Activated CD4-positive, alpha-beta memory T cell treated with anti-CD3 and anti-CD28 coated beads, Interleukin-2, amount 10 ng/mL, durations not matched to agents 7 days and 5 days (primary cell): ENCODE measurements at regions not wholly inside any gene's neighbourhood (a gene's known extent, or its start where the extent isn't known, plus 50 kb on each side); places are given as distances from the start of the nearest gene placed in this dataset.

ENCODE experiments used
- CTCF ChIA-PET: fragments of 350-600 bp; sonication (Branson Sonifier 250); formaldehyde crosslinking; loops from one replicate; lab custom pipeline; 2021; ENCODE audit warnings: antibody characterized with exemption, inconsistent platforms; lab: Charles Lee
- POLR2A ChIA-PET: fragments of 350-600 bp; sonication (Branson Sonifier 250); formaldehyde crosslinking; loops from one replicate; lab custom pipeline; 2021; ENCODE audit warnings: antibody characterized with exemption; lab: Charles Lee
- DNase-seq: peaks from one replicate; pipeline ENCODE4 v3.0.0-alpha.2; 2020
- H3K27ac Mint-ChIP-seq: one replicate; pipeline ENCODE4 v1.8.0; 2021; ENCODE audit warnings: mild to moderate bottlenecking, mixed read lengths
- H3K27me3 Mint-ChIP-seq: one replicate; pipeline ENCODE4 v1.8.0; 2021; ENCODE audit warnings: mixed read lengths
- H3K36me3 Mint-ChIP-seq: one replicate; pipeline ENCODE4 v1.8.0; 2021; ENCODE audit warnings: low read depth, mixed read lengths
- H3K4me1 Mint-ChIP-seq: one replicate; pipeline ENCODE4 v1.8.0; 2021; ENCODE audit warnings: mixed read lengths
- H3K4me3 Mint-ChIP-seq: one replicate; pipeline ENCODE4 v1.8.0; 2021; ENCODE audit warnings: mild to moderate bottlenecking, mixed read lengths
- H3K9me3 Mint-ChIP-seq: one replicate; pipeline ENCODE4 v1.8.0; 2021; ENCODE audit warnings: mixed read lengths

- Mint-ChIP-seq H3K4me3 (no peak overlapping the region), H3K27ac (no peak overlapping the region), H3K4me1 (no peaks in the 10 kb centered on the region), H3K36me3 (no peaks in the 10 kb centered on the region), H3K9me3 (peaks cover 14% of the 10 kb centered on the region), H3K27me3 (no peaks in the 10 kb centered on the region)
- POLR2A ChIA-PET = no interaction called here
- DNase-seq = no peak
- CTCF ChIA-PET = no interaction called here
Observed at GRCh38 chr12:17235996-17236395, 630.0 kb upstream of the LMO3 start.

GRCh38 chr12:17215759-17216570, 610.0 kb upstream of the LMO3 start:
- CTCF ChIA-PET = no interaction called here
- Mint-ChIP-seq H3K27ac (no peak overlapping the region), H3K4me3 (no peak overlapping the region), H3K9me3 (peaks cover 5% of the 10 kb centered on the region), H3K4me1 (no peaks in the 10 kb centered on the region), H3K36me3 (no peaks in the 10 kb centered on the region), H3K27me3 (no peaks in the 10 kb centered on the region)
- no peak for DNase-seq
- POLR2A ChIA-PET = no interaction called here

DNA sequence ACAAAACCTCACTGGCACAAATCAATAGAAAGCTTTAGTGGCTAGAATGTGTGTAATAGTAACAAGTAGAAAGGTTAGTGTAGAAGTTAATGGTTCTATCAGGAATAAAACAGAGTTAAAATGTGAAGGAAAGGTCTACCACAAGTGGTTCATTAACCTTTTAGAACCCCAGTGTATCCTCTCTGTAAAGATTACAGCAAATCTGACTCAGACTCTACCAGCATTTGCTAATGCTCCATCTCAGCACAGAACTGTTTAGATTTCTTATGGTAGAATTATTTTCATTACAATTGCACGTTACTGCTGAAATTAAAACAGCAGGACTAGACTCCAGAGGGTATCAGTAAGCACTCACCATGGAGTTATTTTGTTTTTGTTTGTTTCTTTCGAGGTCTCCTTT, 609.0 kb upstream of the LMO3 start:
- POLR2A ChIA-PET = no interaction called here
- no peaks in the 10 kb centered on the region for H3K36me3 Mint-ChIP-seq

GRCh38 chr12:17206553-17206952, 600.6 kb upstream of the LMO3 start:
- peaks cover 8% of the 10 kb centered on the region for H3K9me3 Mint-ChIP-seq
- H3K27ac Mint-ChIP-seq = no peak overlapping the region
- DNase-seq = no peak
- ChIA-PET CTCF (no interaction called here), POLR2A (no interaction called here)
- H3K4me3 Mint-ChIP-seq = no peak overlapping the region
- no peaks in the 10 kb centered on the region for H3K36me3 Mint-ChIP-seq
- no peaks in the 10 kb centered on the region for H3K4me1 Mint-ChIP-seq
- H3K27me3 Mint-ChIP-seq = no peaks in the 10 kb centered on the region

More for the DNA sequence above, 609.0 kb upstream of the LMO3 start:
- CTCF ChIA-PET = no interaction called here
- H3K27ac Mint-ChIP-seq = no peak overlapping the region
- H3K4me3 Mint-ChIP-seq = no peak overlapping the region
- H3K9me3 Mint-ChIP-seq = peaks cover 5% of the 10 kb centered on the region
- no peak for DNase-seq
- no peaks in the 10 kb centered on the region for H3K4me1 Mint-ChIP-seq
- no peaks in the 10 kb centered on the region for H3K27me3 Mint-ChIP-seq

DNA sequence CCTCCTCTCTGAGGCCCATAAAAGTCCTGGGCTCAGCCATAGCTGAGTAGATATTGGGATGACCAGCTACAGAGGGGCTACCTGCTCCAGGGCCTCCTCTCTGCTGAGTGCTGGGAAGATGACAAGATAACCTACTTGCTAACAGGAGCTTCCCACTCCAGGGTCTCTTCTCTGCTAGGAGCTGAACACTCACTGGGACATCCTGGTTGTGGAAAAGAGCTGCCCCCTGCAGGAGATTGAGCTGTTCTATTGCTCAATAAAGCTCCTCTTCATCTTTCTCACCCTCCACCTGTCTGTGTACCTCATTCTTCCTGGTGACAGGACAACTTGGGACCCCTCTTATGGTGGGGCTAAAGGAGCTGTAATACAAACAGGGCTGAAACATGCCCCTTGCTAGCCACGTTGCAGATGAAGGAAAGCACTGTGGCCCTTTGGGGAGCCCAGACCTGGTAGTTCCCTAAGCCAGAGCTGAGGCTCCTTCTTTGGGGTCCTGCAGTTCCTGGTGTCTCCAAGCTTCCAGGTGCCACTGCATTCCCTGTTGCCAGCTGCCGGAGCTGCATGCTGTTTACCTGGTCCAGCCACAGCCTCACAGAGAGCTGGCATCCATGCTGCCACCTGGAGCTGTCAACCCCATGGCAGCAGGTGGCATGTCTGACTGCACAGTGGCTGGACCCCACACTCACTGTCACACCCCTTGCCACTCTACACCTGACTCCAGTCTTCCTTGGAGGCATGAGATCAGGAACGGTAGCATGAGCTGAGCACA, 598.5 kb upstream of the LMO3 start:
- ChIA-PET CTCF (no interaction called here), POLR2A (no interaction called here)
- no peaks in the 10 kb centered on the region for H3K27me3 Mint-ChIP-seq
- H3K9me3 Mint-ChIP-seq = peaks cover 12% of the 10 kb centered on the region
- H3K4me3 Mint-ChIP-seq = no peak overlapping the region
- H3K36me3 Mint-ChIP-seq = no peaks in the 10 kb centered on the region
- DNase-seq = no peak
- no peaks in the 10 kb centered on the region for H3K4me1 Mint-ChIP-seq
- no peak overlapping the region for H3K27ac Mint-ChIP-seq

GRCh38 chr12:17203497-17203896, 597.5 kb upstream of the LMO3 start:
- no peaks in the 10 kb centered on the region for H3K27me3 Mint-ChIP-seq
- peaks cover 9% of the 10 kb centered on the region for H3K9me3 Mint-ChIP-seq
- H3K27ac Mint-ChIP-seq = no peak overlapping the region
- DNase-seq = no peak
- ChIA-PET CTCF (no interaction called here), POLR2A (no interaction called here)
- no peaks in the 10 kb centered on the region for H3K4me1 Mint-ChIP-seq
- no peaks in the 10 kb centered on the region for H3K36me3 Mint-ChIP-seq
- no peak overlapping the region for H3K4me3 Mint-ChIP-seq

GRCh38 chr12:17197971-17198370, 592.0 kb upstream of the LMO3 start:
- H3K4me3 Mint-ChIP-seq = no peak overlapping the region
- no peak overlapping the region for H3K27ac Mint-ChIP-seq
- no peak for DNase-seq
- no peaks in the 10 kb centered on the region for H3K36me3 Mint-ChIP-seq
- peaks cover 12% of the 10 kb centered on the region for H3K9me3 Mint-ChIP-seq
- no peaks in the 10 kb centered on the region for H3K4me1 Mint-ChIP-seq
- POLR2A ChIA-PET = no interaction called here
- CTCF ChIA-PET = no interaction called here
- H3K27me3 Mint-ChIP-seq = no peaks in the 10 kb centered on the region

DNA sequence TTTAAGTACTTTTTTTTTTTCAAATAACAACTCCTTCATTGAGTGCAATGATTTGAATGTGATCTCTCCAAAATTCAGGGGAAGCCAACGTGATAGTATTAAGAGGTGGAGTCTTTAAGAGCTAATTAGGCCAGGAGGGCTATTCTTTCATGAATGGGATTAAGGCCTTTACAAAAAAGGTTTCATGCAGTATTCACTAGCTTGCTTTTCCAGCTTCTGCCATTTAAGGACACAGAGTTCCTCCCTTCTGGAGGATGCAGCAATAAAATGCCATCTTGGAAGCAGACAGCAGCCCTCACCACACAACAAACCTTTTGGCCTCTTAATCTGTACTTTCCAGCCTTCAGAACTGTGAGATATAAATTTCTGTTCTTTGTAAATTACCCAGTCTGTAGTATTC, 586.8 kb upstream of the LMO3 start:
- ChIA-PET POLR2A (no interaction called here), CTCF (no interaction called here)
- Mint-ChIP-seq H3K4me3 (no peak overlapping the region), H3K9me3 (peaks cover 8% of the 10 kb centered on the region), H3K27me3 (no peaks in the 10 kb centered on the region), H3K36me3 (no peaks in the 10 kb centered on the region), H3K4me1 (no peaks in the 10 kb centered on the region), H3K27ac (no peak overlapping the region)
- no peak for DNase-seq

GRCh38 chr12:17169726-17170471, 563.9 kb upstream of the LMO3 start:
- Mint-ChIP-seq H3K9me3 (peaks cover 15% of the 10 kb centered on the region), H3K4me1 (no peaks in the 10 kb centered on the region), H3K36me3 (no peaks in the 10 kb centered on the region), H3K27ac (no peak overlapping the region), H3K27me3 (no peaks in the 10 kb centered on the region), H3K4me3 (no peak overlapping the region)
- CTCF ChIA-PET = no interaction called here
- DNase-seq = no peak
- POLR2A ChIA-PET = no interaction called here

DNA sequence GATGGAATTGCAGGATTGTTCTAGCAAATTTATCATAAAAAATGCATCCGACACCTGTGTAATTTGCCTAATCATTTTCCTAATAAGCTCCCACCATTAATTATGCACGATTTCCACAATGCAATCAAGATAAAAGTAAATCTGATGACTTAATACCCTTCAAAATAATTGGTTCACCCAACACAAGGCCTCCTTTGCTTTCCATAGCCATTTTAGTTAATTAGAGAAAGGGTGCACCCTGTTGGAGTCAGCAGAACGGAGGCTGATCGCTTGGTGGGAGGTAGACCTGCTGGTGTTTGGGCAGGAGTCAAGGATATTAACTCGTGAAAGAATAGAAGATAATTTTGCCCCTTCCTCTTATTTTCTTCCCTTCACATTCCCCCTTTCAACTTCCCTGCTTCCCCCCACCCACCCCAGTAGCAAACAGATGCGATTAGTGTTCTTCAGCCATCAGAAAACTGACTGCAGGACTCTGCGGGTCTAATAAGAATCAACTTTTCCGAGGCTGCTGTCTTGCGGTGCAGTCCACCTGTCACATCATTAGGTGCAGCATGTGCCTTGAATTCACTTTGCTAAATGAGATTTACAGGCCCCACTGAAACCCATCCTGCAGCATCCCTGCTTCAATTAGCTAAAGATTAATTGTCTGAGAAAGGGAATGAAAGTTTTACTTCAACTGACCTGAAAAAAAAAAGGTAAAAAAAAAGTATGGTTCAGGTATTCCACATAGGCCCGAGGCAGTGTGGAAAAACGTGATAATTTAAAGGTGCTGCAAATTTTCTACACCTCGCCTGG, 553.7 kb upstream of the LMO3 start:
- Mint-ChIP-seq H3K4me1 (no peaks in the 10 kb centered on the region), H3K4me3 (no peak overlapping the region), H3K9me3 (peaks cover 15% of the 10 kb centered on the region), H3K36me3 (no peaks in the 10 kb centered on the region), H3K27me3 (no peaks in the 10 kb centered on the region), H3K27ac (no peak overlapping the region)
- no peak for DNase-seq
- CTCF ChIA-PET = no interaction called here
- POLR2A ChIA-PET = no interaction called here

DNA sequence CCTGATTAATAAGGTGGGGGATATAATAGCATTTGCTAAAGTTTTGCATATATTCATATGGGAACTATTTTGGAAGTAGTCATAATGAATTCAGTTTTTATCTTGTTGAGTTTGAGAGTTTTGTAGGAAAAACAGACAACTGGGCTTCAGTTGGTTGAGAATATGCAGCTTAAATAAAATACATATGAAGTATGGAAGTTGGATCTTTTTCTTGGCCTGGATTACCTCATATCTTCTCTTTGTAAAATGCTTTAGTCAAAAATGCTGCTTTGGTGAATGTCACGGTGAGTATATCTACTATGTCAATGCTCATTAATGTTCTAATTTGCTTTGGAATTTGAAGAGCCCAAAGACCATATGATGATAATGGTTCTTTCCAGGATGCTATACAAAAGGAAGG, 552.2 kb upstream of the LMO3 start:
- no peaks in the 10 kb centered on the region for H3K36me3 Mint-ChIP-seq
- ChIA-PET CTCF (no interaction called here), POLR2A (no interaction called here)
- peaks cover 18% of the 10 kb centered on the region for H3K9me3 Mint-ChIP-seq
- no peak for DNase-seq
- no peak overlapping the region for H3K4me3 Mint-ChIP-seq
- H3K27ac Mint-ChIP-seq = no peak overlapping the region
- no peaks in the 10 kb centered on the region for H3K4me1 Mint-ChIP-seq
- no peaks in the 10 kb centered on the region for H3K27me3 Mint-ChIP-seq

DNA sequence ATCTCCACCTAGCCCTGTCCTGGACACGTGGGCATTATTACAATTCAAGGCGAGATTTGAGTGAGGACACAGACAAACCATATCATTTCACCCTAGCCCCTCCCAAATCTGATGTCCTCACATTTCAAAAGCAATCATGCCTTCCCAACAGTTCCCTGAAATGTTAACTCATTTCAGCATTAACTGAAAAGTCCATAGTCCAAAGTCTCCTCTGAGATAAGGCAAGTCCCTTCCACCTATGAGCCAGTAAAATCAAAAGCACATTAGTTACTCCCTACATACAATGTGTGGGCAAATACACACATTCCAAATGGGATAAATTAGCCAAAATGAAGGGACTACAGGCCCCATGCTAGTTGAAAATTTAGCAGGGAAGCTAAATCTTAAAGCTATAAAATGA, 546.0 kb upstream of the LMO3 start:
- POLR2A ChIA-PET = no interaction called here
- CTCF ChIA-PET = no interaction called here
- no peaks in the 10 kb centered on the region for H3K36me3 Mint-ChIP-seq
- no peak overlapping the region for H3K4me3 Mint-ChIP-seq
- peaks cover 30% of the 10 kb centered on the region for H3K9me3 Mint-ChIP-seq
- H3K4me1 Mint-ChIP-seq = no peaks in the 10 kb centered on the region
- H3K27me3 Mint-ChIP-seq = no peaks in the 10 kb centered on the region
- H3K27ac Mint-ChIP-seq = no peak overlapping the region
- no peak for DNase-seq

DNA sequence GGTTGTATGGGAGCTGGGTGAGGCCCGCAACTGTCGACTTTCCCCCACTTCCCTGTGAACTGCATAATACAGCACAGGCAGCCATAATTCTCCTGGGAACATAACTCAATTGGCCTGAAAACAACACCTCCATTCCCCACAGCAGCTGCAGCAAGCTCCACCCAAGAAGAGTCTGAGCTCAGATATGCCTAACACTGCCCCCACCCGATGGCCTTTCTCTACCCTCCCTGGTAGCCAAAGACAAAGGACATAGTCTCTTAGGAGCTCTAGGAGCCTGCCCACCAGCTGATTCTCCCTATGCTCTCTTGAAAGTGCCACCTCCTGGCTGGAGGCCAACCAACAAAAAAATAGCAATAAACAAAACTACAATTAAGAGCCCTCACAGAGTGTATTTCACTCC, 542.7 kb upstream of the LMO3 start:
- no peaks in the 10 kb centered on the region for H3K4me1 Mint-ChIP-seq
- no peak for DNase-seq
- H3K4me3 Mint-ChIP-seq = no peak overlapping the region
- peaks cover 25% of the 10 kb centered on the region for H3K9me3 Mint-ChIP-seq
- no peaks in the 10 kb centered on the region for H3K36me3 Mint-ChIP-seq
- no peaks in the 10 kb centered on the region for H3K27me3 Mint-ChIP-seq
- ChIA-PET POLR2A (no interaction called here), CTCF (no interaction called here)
- no peak overlapping the region for H3K27ac Mint-ChIP-seq
